ENCODE measurements at regions not wholly inside any gene's neighbourhood (a gene's known extent, or its start where the extent isn't known, plus 50 kb on each side); places are given as distances from the start of the nearest gene placed in this dataset.

GRCh38 chr17:72539981-72540897, 419.4 kb downstream of the SOX9 start:
- Mint-ChIP-seq H3K4me1 (peaks cover 19% of the 10 kb centered on the region), H3K27ac (peak overlapping the region; percentile 91), H3K9me3 (peaks cover 17% of the 10 kb centered on the region), H3K4me3 (peak overlapping the region; percentile 64), H3K27me3 (ENCODE audit: low read depth) (no peaks in the 10 kb centered on the region; the same call in none of the 2 replicates), H3K36me3 (no peaks in the 10 kb centered on the region)
- peak; percentile 82 for DNase-seq (ENCODE audit: low spot score)
- ChIA-PET POLR2A (interaction anchor here (1.3 to 1.6 kb wide), 3 partner anchors 417 to 425 kb away, joined by 3 to 10 read pairs (median 4); partner anchors contain the start of gene SOX9), CTCF (interaction anchor here (0.6 to 2.9 kb wide), 32 partner anchors 10 to 1773 kb away, joined by 3 to 28 read pairs (median 4); partner anchors contain the start of gene SOX9)
- TF ChIP-seq NFE2L1 (CRISPR knock-in tag; IDR thresholded peaks at IDR 0.05) (no peak), ZNF423 (CRISPR knock-in tag; IDR thresholded peaks at IDR 0.05) (peak; percentile 98), IRF2 (CRISPR knock-in tag; IDR thresholded peaks at IDR 0.05; ENCODE audit: borderline replicate concordance, low read depth) (no peak), TCF7 (CRISPR knock-in tag; IDR thresholded peaks at IDR 0.05; ENCODE audit: low read depth) (no peak), FOXK1 (CRISPR knock-in tag; IDR thresholded peaks at IDR 0.05) (peak; percentile 39; the same call in 1 of the 2 replicates), GABPB1 (CRISPR knock-in tag; IDR thresholded peaks at IDR 0.05) (peak; percentile 50), FOXP4 (CRISPR knock-in tag; IDR thresholded peaks at IDR 0.05) (peak; percentile 66; the same call in 1 of the 2 replicates), FOXP1 (CRISPR knock-in tag; IDR thresholded peaks at IDR 0.05; ENCODE audit: borderline replicate concordance) (0 out of 2 replicates have a peak, but pooled peaks have one; percentile 44), SP1 (CRISPR knock-in tag; conservative IDR thresholded peaks at IDR 0.05) (peak; percentile 42), CTCF (IDR thresholded peaks at IDR 0.05) (peak; percentile 88)
- ATAC-seq, result peak; percentile 83

GRCh38 chr17:72542317-72542716, 421.5 kb downstream of the SOX9 start:
- ChIA-PET POLR2A (no interaction called here), CTCF (interaction anchor here (2.7 kb wide), 1 partner anchor 15 kb away, joined by 7 read pairs; no protein-coding TSS in a partner anchor)
- no peak for ATAC-seq
- Mint-ChIP-seq H3K4me1 (peaks cover 19% of the 10 kb centered on the region), H3K27me3 (ENCODE audit: low read depth) (no peaks in the 10 kb centered on the region; the same call in none of the 2 replicates), H3K36me3 (no peaks in the 10 kb centered on the region), H3K4me3 (no peak overlapping the region), H3K27ac (no peak overlapping the region), H3K9me3 (peaks cover 17% of the 10 kb centered on the region)
- TF ChIP-seq KAT7 (CRISPR knock-in tag; IDR thresholded peaks at IDR 0.05; ENCODE audit: borderline replicate concordance) (no peak), JAZF1 (CRISPR knock-in tag; IDR thresholded peaks at IDR 0.05) (no peak), ETV6 (CRISPR knock-in tag; IDR thresholded peaks at IDR 0.05) (no peak), ZBTB43 (CRISPR knock-in tag; IDR thresholded peaks at IDR 0.05) (no peak)
- DNase-seq (ENCODE audit: low spot score), result no peak

- Mint-ChIP-seq H3K9me3 (peaks cover 33% of the 10 kb centered on the region), H3K27ac (no peak overlapping the region), H3K36me3 (no peaks in the 10 kb centered on the region), H3K27me3 (ENCODE audit: low read depth) (no peaks in the 10 kb centered on the region; the same call in 1 of the 2 replicates), H3K4me3 (no peak overlapping the region), H3K4me1 (no peaks in the 10 kb centered on the region)
- ChIA-PET CTCF (interaction anchor here (0.7 to 2.0 kb wide), 2 partner anchors 11 to 516 kb away, joined by 3 to 7 read pairs; no protein-coding TSS in a partner anchor), POLR2A (no interaction called here)
- DNase-seq (ENCODE audit: low spot score) (no peak), ATAC-seq (no peak)
- TF ChIP-seq MAX (CRISPR knock-in tag; IDR thresholded peaks at IDR 0.05), result no peak
- no peak for TF ChIP-seq ZNF396 (CRISPR knock-in tag; IDR thresholded peaks at IDR 0.05; ENCODE audit: borderline replicate concordance)
- TF ChIP-seq CTCF (IDR thresholded peaks at IDR 0.05), result no peak
- no peak for TF ChIP-seq ETV6 (CRISPR knock-in tag; IDR thresholded peaks at IDR 0.05)
- no peak for TF ChIP-seq IRF2 (CRISPR knock-in tag; IDR thresholded peaks at IDR 0.05; ENCODE audit: borderline replicate concordance, low read depth)
- TF ChIP-seq PRRX2 (CRISPR knock-in tag; IDR thresholded peaks at IDR 0.05), result no peak
- TF ChIP-seq ZNF532 (CRISPR knock-in tag; IDR thresholded peaks at IDR 0.05; ENCODE audit: borderline replicate concordance), result no peak
Measured at GRCh38 chr17:72545766-72546165, 424.9 kb downstream of the SOX9 start.

Measured in WTC11 (cell line).